Ovary (tissue), 7 donors: ENCODE measurements at regions not wholly inside any gene's neighbourhood (a gene's known extent, or its start where the extent isn't known, plus 50 kb on each side); places are given as distances from the start of the nearest gene placed in this dataset.

Experiments
- DNase-seq, 5 donors: peaks; one replicate each; pipeline ENCODE4 v3.0.0-alpha.2; 2019 to 2020
- H3K27ac ChIP-seq, 2 donors: fragments of 200-600 bp; one replicate each; pipeline versions ENCODE4 v1.5.1 to v1.8.0; 2019 to 2022
- H3K27me3 ChIP-seq: fragments of 200-600 bp; one replicate; pipeline ENCODE4 v1.8.0; 2022
- H3K36me3 ChIP-seq: fragments of 200-600 bp; sonication (generic); one replicate; pipeline ENCODE4 v1.5.1; 2019
- H3K4me1 ChIP-seq: one replicate; pipeline ENCODE4 v1.8.1; 2013; ENCODE audit warnings: mild to moderate bottlenecking, moderate library complexity; ENCODE audit not compliant: insufficient read depth
- H3K4me3 ChIP-seq: fragments of 200-600 bp; sonication (generic); one replicate; pipeline ENCODE4 v1.5.1; 2017
- H3K9me3 ChIP-seq, 2 donors: fragments of 200-600 bp in 1 of 2; sonication (generic) in 1 of 2; one replicate each; pipeline versions ENCODE4 v1.5.1 to v1.8.1; 2013 to 2019; ENCODE audit warnings: mild to moderate bottlenecking in 1 of 2, moderate library complexity in 1 of 2
- EP300 ChIP-seq: sonication (generic); formaldehyde crosslinking; IDR thresholded peaks from one replicate; pipeline ENCODE4 v1.6.1; 2017; ENCODE audit warnings: antibody characterized with exemption
- POLR2A ChIP-seq: fragments of 450-650 bp; IDR thresholded peaks from one replicate; pipeline ENCODE4 v1.6.1; 2017; ENCODE audit warnings: antibody characterized with exemption, mild to moderate bottlenecking, moderate library complexity
- WGBS, 3 donors: extraction: QIAGEN DNeasy Blood & Tissue Kit in 1 of 3; methylation state at CpG; one replicate each; pipeline versions ENCODE4 v1.1.5 to v1.1.7; 2013 to 2017; 5-methylcytosine and 5-hydroxymethylcytosine counted together
- intact Hi-C, 4 donors: fragments of 100-400 bp; cut with DNase I; formaldehyde crosslinking; loops; one replicate each; pipeline versions ENCODE4 v1.11.0 to v1.15.1; 2022 to 2023
- TF ChIP-seq, protein P1 (sequence below), 3 donors: fragments of 450-650 bp in 2 of 3; fragments of 200-600 bp in 1 of 3; IDR thresholded peaks; one replicate each; pipeline versions ENCODE4 v1.5.1 to v1.8.0; 2016 to 2022; ENCODE audit warnings: antibody characterized with exemption in 3 of 3, mild to moderate bottlenecking in 1 of 3
- donor health status: DM: no; HTN: no; CAD: no; lungs with moderate emphysema.
- donor health status: DM: no; HTN: no; CAD: no.
- donor health status: Bipolar disorder and iron deficiency.
- donor health status: DM: no; HTN: no; CAD: no.
- donor health status: DM: yes; HTN: yes; CAD: no.

DNA sequence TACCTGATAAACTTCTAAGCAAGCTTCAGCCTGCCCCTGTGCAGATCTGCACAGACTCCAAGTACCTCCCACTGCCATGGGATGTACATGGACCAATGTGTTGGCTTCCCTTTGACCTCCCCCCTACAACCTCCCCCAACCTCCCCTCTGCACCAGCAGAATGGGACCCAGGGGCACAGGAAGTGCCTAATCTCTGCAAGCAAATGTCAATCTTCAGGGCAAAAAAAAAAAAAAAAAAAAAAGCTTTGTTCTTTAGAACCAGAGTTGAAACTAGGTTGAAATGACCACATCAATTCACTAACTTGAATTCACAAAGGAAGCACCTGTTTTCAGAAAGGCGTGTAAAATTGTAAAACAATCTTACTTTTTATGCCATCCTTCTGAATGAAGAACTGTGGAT lies 53.9 kb upstream of the TIAM1 start:
- H3K36me3 ChIP-seq: no peaks in the 10 kb centered on the region

DNA sequence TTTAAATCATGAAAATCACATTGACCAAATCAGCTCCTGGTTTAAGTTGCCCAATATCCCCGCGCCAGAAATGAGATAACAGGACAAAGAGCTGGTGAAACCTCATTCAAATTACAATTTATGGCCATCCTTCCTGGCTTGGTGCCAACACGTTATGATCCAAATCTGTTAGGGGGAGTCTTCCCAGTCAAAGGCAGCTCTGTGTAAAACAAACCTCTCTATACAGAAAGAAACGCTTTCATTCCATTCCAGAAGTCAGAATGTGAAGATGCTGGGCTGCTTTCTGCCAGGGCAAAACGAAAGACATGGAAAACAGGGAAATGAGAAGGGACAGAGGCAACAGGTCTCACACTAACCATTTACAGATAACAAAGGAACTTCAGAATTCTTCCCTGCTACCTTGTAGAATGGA lies 53.5 kb upstream of the TIAM1 start:
- H3K36me3 ChIP-seq: no peaks in the 10 kb centered on the region
- H3K4me3 ChIP-seq: no peak overlapping the region
- WGBS, 3 donors: 28 to 47% (median 46%) methylated on average over 5 of the region's 5 CpGs
- H3K27ac ChIP-seq: no peak overlapping the region
- no peaks in the 10 kb centered on the region for H3K9me3 ChIP-seq
- no peaks in the 10 kb centered on the region for H3K4me1 ChIP-seq
- DNase-seq: no peak
- TF ChIP-seq EP300 (no peak), POLR2A (no peak)
- TF ChIP-seq, protein P1, sequence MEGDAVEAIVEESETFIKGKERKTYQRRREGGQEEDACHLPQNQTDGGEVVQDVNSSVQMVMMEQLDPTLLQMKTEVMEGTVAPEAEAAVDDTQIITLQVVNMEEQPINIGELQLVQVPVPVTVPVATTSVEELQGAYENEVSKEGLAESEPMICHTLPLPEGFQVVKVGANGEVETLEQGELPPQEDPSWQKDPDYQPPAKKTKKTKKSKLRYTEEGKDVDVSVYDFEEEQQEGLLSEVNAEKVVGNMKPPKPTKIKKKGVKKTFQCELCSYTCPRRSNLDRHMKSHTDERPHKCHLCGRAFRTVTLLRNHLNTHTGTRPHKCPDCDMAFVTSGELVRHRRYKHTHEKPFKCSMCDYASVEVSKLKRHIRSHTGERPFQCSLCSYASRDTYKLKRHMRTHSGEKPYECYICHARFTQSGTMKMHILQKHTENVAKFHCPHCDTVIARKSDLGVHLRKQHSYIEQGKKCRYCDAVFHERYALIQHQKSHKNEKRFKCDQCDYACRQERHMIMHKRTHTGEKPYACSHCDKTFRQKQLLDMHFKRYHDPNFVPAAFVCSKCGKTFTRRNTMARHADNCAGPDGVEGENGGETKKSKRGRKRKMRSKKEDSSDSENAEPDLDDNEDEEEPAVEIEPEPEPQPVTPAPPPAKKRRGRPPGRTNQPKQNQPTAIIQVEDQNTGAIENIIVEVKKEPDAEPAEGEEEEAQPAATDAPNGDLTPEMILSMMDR (IDR thresholded peaks at IDR 0.05): no peak
- intact Hi-C loops: no loop called here
- no peaks in the 10 kb centered on the region for H3K27me3 ChIP-seq

More for the DNA sequence above, 53.9 kb upstream of the TIAM1 start:
- H3K4me1 ChIP-seq: no peaks in the 10 kb centered on the region
- WGBS, 3 donors: 75 to 88% (median 88%) methylated on average over 1 of the region's 1 CpG
- no peaks in the 10 kb centered on the region for H3K9me3 ChIP-seq
- TF ChIP-seq POLR2A (no peak), EP300 (no peak)
- TF ChIP-seq, protein P1 (IDR thresholded peaks at IDR 0.05): no peak
- no peak overlapping the region for H3K27ac ChIP-seq
- no peak overlapping the region for H3K4me3 ChIP-seq
- no peaks in the 10 kb centered on the region for H3K27me3 ChIP-seq
- DNase-seq: no peak
- intact Hi-C loops: no loop called here

DNA sequence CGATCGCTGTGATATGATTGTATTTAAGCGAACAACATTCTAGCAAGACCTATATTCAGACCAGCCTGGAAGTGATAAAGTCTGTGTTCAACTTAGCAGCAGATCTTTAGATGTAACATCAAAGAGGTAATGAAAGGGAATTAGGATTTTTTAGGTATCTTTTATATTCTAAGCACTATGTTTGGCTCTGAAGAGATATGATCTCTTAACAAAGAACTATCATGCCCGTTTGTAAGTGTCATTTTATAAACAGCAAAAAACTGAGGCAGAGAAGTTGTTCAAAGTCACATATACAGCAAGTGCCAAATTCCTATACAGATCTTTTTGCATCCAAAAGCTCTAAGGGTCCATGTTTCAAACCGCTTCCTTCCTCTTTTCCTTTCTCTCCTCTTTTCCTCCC lies 53.0 kb upstream of the TIAM1 start:
- Histone ChIP-seq H3K27me3 (no peaks in the 10 kb centered on the region), H3K4me3 (no peak overlapping the region), H3K36me3 (no peaks in the 10 kb centered on the region), H3K27ac (no peak overlapping the region), H3K9me3 (no peaks in the 10 kb centered on the region), H3K4me1 (no peaks in the 10 kb centered on the region)
- intact Hi-C loops: no loop called here
- TF ChIP-seq, protein P1 (IDR thresholded peaks at IDR 0.05): no peak
- TF ChIP-seq EP300 (no peak), POLR2A (no peak)
- DNase-seq: no peak
- 84 to 89% (median 88%) methylated on average over 5 of the region's 5 CpGs for WGBS, 3 donors

DNA sequence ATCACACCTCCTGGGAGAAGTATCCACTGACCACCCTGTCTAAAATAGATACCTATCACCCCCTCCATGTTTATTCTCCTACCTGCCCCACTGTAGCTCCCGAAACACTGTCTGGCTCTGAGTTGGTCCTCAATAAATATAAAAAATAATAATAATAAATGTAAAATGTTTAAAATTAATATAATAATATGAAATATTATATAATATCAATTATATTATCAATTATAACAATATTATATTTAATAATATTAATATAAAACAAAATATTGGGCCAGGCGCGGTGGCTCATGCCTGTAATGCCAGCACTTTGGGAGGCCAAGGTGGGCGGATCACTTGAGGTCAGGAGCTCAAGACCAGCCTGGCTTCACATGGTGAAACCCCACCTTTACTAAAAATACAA lies 52.3 kb upstream of the TIAM1 start:
- no peak for DNase-seq
- no peaks in the 10 kb centered on the region for H3K36me3 ChIP-seq
- H3K27me3 ChIP-seq: no peaks in the 10 kb centered on the region
- no peak overlapping the region for H3K27ac ChIP-seq
- 96 to 98% (median 97%) methylated on average over 4 of the region's 4 CpGs for WGBS, 3 donors
- H3K4me1 ChIP-seq: no peaks in the 10 kb centered on the region
- TF ChIP-seq, protein P1 (IDR thresholded peaks at IDR 0.05): no peak
- TF ChIP-seq POLR2A (no peak), EP300 (no peak)
- H3K9me3 ChIP-seq: no peaks in the 10 kb centered on the region
- intact Hi-C loops: no loop called here
- H3K4me3 ChIP-seq: no peak overlapping the region

DNA sequence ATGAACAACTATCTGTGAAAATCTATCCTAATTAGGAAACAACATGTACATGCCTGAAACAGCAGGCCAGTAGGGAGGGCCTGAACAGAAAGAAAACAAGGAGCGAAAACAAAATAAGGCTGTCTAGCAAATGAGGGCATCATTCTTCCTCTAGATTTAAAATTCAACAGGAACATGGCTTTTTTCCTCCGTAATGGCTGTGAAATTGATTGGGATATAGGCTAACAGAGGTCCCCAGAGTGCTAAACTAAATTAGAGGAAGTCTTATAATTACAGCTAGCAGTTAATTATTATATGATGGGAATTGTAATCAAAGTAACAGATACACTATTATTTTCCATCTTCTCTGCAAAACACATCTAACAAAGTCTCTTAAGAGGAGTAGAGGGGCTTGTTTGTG lies 51.7 kb upstream of the TIAM1 start:
- TF ChIP-seq EP300: no peak
- no peak for TF ChIP-seq POLR2A
- TF ChIP-seq, protein P1 (IDR thresholded peaks at IDR 0.05): no peak
- H3K36me3 ChIP-seq: no peaks in the 10 kb centered on the region
- no peaks in the 10 kb centered on the region for H3K9me3 ChIP-seq
- no peak overlapping the region for H3K27ac ChIP-seq
- no peak overlapping the region for H3K4me3 ChIP-seq
- intact Hi-C loops: no loop called here
- DNase-seq: no peak
- no peaks in the 10 kb centered on the region for H3K27me3 ChIP-seq
- no peaks in the 10 kb centered on the region for H3K4me1 ChIP-seq
- WGBS, 3 donors: 73 to 86% (median 80%) methylated on average over 2 of the region's 2 CpGs
